ENCODE measurements at regions not wholly inside any gene's neighbourhood (a gene's known extent, or its start where the extent isn't known, plus 50 kb on each side); places are given as distances from the start of the nearest gene placed in this dataset.
A peak's percentile ranks its signal among the peaks of the same experiment; 100 is the strongest.
"Not testable (repeated sequence)": the region's sequence is repeated elsewhere in the genome, so short reads cannot be mapped to it uniquely, and the experiment has no call there.

GRCh38 chr11:91097083-91097482, 874.2 kb upstream of the CHORDC1 start:
- DNase-seq: no peak

GRCh38 chr11:91093141-91093540, 870.3 kb upstream of the CHORDC1 start:
- no peak for DNase-seq

- no peak for DNase-seq
Observed at GRCh38 chr11:91091563-91091962, 868.7 kb upstream of the CHORDC1 start.

GRCh38 chr11:91086028-91086427, 863.2 kb upstream of the CHORDC1 start:
- no peak for DNase-seq

- no peak for DNase-seq
Observed at GRCh38 chr11:91082255-91082654, 859.4 kb upstream of the CHORDC1 start.

GRCh38 chr11:91081440-91082043, 858.7 kb upstream of the CHORDC1 start:
- peak; percentile 48 for DNase-seq

- DNase-seq: no peak
Observed at GRCh38 chr11:91078221-91078620, 855.4 kb upstream of the CHORDC1 start.

GRCh38 chr11:91075032-91075695, 852.3 kb upstream of the CHORDC1 start:
- no peak for DNase-seq

- DNase-seq: no peak
Observed at GRCh38 chr11:91067666-91068065, 844.8 kb upstream of the CHORDC1 start.

GRCh38 chr11:91066456-91067047, 843.7 kb upstream of the CHORDC1 start:
- DNase-seq: no peak

- not testable (repeated sequence) for DNase-seq
Observed at GRCh38 chr11:91063399-91063798, 840.5 kb upstream of the CHORDC1 start.

- no peak for DNase-seq
Observed at GRCh38 chr11:91047882-91048281, 825.0 kb upstream of the CHORDC1 start.

GRCh38 chr11:91046261-91046660, 823.4 kb upstream of the CHORDC1 start:
- no peak for DNase-seq

GRCh38 chr11:91041626-91042025, 818.8 kb upstream of the CHORDC1 start:
- no peak for DNase-seq

- DNase-seq: no peak
Observed at GRCh38 chr11:91023731-91024130, 800.9 kb upstream of the CHORDC1 start.

GRCh38 chr11:91011503-91011902, 788.7 kb upstream of the CHORDC1 start:
- no peak for DNase-seq

- DNase-seq: no peak
Observed at GRCh38 chr11:91005458-91005857, 782.6 kb upstream of the CHORDC1 start.

- no peak for DNase-seq
Observed at GRCh38 chr11:90997241-90997640, 774.4 kb upstream of the CHORDC1 start.

- DNase-seq: not testable (repeated sequence)
Observed at GRCh38 chr11:90972159-90972558, 749.3 kb upstream of the CHORDC1 start.

- DNase-seq: no peak
Observed at GRCh38 chr11:90947930-90948329, 725.1 kb upstream of the CHORDC1 start.

- DNase-seq: no peak
Observed at GRCh38 chr11:90930252-90930651, 707.4 kb upstream of the CHORDC1 start.

- no peak for DNase-seq
Observed at GRCh38 chr11:90919332-90919731, 696.5 kb upstream of the CHORDC1 start.

- no peak for DNase-seq
Observed at GRCh38 chr11:90916706-90917105, 693.9 kb upstream of the CHORDC1 start.

GRCh38 chr11:90913131-90913668, 690.4 kb upstream of the CHORDC1 start:
- no peak for DNase-seq

All from EL (cell line).